ENCODE measurements at regions not wholly inside any gene's neighbourhood (a gene's known extent, or its start where the extent isn't known, plus 50 kb on each side); places are given as distances from the start of the nearest gene placed in this dataset.

DNA sequence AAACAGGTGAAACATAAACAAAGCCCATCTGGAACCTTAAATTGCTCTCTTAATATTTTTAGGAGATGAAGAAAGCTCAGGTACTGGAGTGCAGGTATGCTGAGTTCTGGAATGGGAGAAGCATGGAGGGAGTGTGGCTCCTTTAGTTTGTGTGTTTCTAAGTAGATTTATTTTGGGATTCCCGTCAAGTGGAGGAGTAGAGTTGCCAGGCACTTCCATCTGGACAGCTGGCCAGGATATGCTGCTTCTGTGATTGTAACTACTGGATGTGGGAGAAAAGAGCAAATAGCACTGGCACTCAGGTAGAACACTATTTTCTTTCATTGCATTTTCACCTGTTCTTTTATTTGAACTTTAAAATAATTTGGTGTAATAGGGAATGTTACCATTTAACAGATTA lies 182.3 kb upstream of the MAST4 start:
- no peak overlapping the region for H3K4me3 ChIP-seq
- H3K4me1 ChIP-seq = peaks cover 0 to 17% (median 0%) of the 10 kb centered on the region in 4 donors
- intact Hi-C loops (cut with DNase I) = no loop called here
- no peak overlapping the region for H3K27ac ChIP-seq
- H3K36me3 ChIP-seq = no peaks in the 10 kb centered on the region
- WGBS (ENCODE audit: insufficient coverage, low coverage, low lambda C conversion rate, missing lambda C conversion rate) = 70% methylated on average over 1 of the region's 1 CpG
- no peaks in the 10 kb centered on the region for H3K9me3 ChIP-seq
- TF ChIP-seq POLR2A (IDR thresholded peaks at IDR 0.05) = no peak
- TF ChIP-seq, protein P1, sequence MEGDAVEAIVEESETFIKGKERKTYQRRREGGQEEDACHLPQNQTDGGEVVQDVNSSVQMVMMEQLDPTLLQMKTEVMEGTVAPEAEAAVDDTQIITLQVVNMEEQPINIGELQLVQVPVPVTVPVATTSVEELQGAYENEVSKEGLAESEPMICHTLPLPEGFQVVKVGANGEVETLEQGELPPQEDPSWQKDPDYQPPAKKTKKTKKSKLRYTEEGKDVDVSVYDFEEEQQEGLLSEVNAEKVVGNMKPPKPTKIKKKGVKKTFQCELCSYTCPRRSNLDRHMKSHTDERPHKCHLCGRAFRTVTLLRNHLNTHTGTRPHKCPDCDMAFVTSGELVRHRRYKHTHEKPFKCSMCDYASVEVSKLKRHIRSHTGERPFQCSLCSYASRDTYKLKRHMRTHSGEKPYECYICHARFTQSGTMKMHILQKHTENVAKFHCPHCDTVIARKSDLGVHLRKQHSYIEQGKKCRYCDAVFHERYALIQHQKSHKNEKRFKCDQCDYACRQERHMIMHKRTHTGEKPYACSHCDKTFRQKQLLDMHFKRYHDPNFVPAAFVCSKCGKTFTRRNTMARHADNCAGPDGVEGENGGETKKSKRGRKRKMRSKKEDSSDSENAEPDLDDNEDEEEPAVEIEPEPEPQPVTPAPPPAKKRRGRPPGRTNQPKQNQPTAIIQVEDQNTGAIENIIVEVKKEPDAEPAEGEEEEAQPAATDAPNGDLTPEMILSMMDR (IDR thresholded peaks at IDR 0.05) = no peak
- ATAC-seq (no peak), DNase-seq (no peak)
- H3K27me3 ChIP-seq = no peaks in the 10 kb centered on the region

DNA sequence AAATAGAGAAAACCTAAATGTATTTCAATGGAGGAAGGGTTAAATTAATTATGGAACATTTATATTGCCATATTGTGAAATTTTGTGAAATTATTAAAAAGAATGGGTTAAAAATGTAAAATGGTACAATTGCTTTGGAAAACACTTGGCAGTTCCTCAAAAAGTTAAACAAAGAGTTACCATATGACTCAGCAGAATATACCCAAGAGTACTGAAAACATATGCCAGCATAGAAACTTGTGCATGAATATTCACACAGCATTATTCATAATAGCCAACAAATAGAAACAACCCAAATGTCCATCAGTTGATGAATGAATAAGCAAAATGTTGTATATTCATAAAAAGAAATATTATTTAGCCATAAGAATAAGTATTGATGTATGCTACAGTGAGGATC lies 181.0 kb upstream of the MAST4 start:
- DNase-seq = no peak
- Histone ChIP-seq H3K9me3 (no peaks in the 10 kb centered on the region), H3K27me3 (no peaks in the 10 kb centered on the region), H3K27ac (no peak overlapping the region), H3K4me3 (no peak overlapping the region), H3K4me1 (peaks cover 0 to 17% (median 0%) of the 10 kb centered on the region in 4 donors), H3K36me3 (no peaks in the 10 kb centered on the region)
- ATAC-seq = no peak
- TF ChIP-seq, protein P1 (IDR thresholded peaks at IDR 0.05) = no peak
- TF ChIP-seq POLR2A (IDR thresholded peaks at IDR 0.05) = no peak
- intact Hi-C loops (cut with DNase I) = no loop called here

DNA sequence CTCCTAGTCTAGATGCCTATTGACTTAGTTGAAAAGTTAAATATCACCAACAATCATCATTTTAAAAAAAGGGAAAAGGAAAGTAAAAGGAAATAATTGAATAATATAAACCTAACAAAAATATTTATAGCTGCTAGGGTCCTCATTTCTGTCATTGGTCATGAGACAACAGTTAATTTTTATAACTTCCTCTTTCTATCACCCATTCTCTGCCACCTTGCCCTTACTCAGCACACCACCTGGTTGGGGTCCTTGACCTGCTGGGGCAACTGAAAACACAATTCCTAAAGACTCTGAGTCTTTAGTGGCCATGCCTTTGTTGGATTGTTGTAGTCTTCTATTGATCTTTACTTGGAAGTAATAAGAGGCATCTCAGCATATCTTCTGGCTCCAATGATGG lies 179.5 kb upstream of the MAST4 start:
- H3K36me3 ChIP-seq = no peaks in the 10 kb centered on the region
- DNase-seq = no peak
- no peak for TF ChIP-seq POLR2A (IDR thresholded peaks at IDR 0.05)
- TF ChIP-seq, protein P1 (IDR thresholded peaks at IDR 0.05) = no peak
- peaks cover 0 to 17% (median 0%) of the 10 kb centered on the region in 4 donors for H3K4me1 ChIP-seq
- intact Hi-C loops (cut with DNase I) = no loop called here
- ATAC-seq = no peak
- H3K4me3 ChIP-seq = no peak overlapping the region
- H3K27ac ChIP-seq = no peak overlapping the region
- no peaks in the 10 kb centered on the region for H3K9me3 ChIP-seq
- H3K27me3 ChIP-seq = no peaks in the 10 kb centered on the region

DNA sequence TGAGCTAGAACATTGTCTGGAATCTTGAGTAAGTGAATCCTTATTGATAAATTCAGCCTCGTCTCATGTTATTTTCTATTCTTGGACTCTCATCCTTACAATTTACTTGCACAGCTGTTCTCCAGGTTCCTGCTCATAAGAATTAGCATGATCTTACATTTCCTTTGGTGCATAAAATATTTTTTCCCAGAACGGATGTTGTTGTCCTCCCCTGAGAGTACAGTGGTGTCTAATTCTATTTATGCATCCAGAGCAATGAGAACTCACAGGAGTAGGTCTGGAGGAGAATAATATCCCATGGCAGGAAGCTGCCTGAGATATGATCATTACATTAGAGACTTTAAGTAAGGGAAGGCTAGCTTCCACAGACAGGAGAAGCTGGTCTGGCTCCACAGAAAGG lies 178.4 kb upstream of the MAST4 start:
- Histone ChIP-seq H3K27ac (no peak overlapping the region), H3K27me3 (no peaks in the 10 kb centered on the region), H3K4me1 (peaks cover 0 to 17% (median 0%) of the 10 kb centered on the region in 4 donors), H3K4me3 (no peak overlapping the region), H3K36me3 (no peaks in the 10 kb centered on the region), H3K9me3 (peaks cover 0 to 2% (median 0%) of the 10 kb centered on the region in 4 donors)
- 28% methylated on average over 2 of the region's 2 CpGs for WGBS (ENCODE audit: insufficient coverage, low coverage, low lambda C conversion rate, missing lambda C conversion rate)
- no peak for DNase-seq
- TF ChIP-seq POLR2A (IDR thresholded peaks at IDR 0.05) = no peak
- TF ChIP-seq, protein P1 (IDR thresholded peaks at IDR 0.05) = no peak
- intact Hi-C loops (cut with DNase I) = no loop called here
- ATAC-seq = no peak

DNA sequence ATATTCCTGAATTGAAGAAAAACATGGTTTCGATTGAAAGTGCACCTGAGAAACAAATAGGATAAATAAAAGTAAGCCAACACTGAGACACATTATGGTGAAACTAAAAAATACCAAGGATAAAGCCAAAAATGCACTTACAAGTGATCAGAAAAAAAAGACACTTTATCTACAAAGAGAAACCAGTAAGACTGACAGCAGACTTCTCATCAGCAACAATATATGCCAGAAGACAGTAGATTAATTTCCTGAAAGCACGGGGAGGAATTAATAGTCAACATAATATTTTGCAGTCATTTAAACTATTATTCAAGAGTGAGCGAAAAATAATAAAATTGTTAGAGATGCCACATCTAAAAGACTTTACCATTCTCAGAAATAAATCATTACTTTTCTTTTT lies 172.7 kb upstream of the MAST4 start:
- TF ChIP-seq, protein P1 (IDR thresholded peaks at IDR 0.05) = no peak
- no peak for DNase-seq
- H3K36me3 ChIP-seq = no peaks in the 10 kb centered on the region
- intact Hi-C loops (cut with DNase I) = no loop called here
- WGBS (ENCODE audit: insufficient coverage, low coverage, low lambda C conversion rate, missing lambda C conversion rate) = 76% methylated on average over 3 of the region's 3 CpGs
- no peak for ATAC-seq
- no peak overlapping the region for H3K27ac ChIP-seq
- no peak overlapping the region for H3K4me3 ChIP-seq
- H3K4me1 ChIP-seq = no peaks in the 10 kb centered on the region
- H3K27me3 ChIP-seq = no peaks in the 10 kb centered on the region
- H3K9me3 ChIP-seq = peaks cover 0 to 2% (median 0%) of the 10 kb centered on the region in 4 donors
